ENCODE measurements at regions not wholly inside any gene's neighbourhood (a gene's known extent, or its start where the extent isn't known, plus 50 kb on each side); places are given as distances from the start of the nearest gene placed in this dataset.

DNA sequence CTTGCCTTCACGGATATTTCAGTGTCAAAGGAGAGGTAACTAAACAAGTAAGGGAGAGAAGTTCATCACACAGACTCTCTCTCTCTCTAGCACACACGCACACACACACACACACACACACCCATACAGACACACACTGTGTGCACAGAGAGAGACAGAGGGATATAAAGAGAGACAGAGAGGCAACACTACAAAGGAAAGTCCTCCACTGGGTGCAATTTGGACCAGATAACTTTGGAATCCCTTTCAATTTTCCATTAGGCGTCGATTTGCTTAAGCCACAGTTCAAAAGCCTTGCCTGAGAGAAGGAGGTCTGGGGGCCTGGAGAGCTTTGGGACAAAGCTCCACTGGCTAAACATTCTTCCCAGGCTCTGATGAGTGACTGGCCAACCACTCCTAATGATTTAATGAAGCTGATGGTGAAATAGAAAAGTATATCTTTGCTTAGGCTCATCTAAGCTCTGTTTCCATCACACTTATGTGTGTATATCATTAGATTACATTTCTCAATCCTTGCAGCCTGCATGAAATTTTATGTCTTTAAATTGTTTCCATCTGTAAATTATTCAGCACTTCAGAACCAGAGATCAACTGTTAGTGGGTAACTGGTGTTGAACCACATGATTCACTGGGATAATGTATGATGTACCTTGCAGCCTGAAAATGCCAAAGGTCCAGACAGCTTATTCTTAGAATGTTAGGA lies 180.8 kb downstream of the MAGEB17 start:
- TF ChIP-seq EZH2 (IDR thresholded peaks at IDR 0.05; ENCODE audit: borderline replicate concordance): no peak
- TF ChIP-seq, protein P1, sequence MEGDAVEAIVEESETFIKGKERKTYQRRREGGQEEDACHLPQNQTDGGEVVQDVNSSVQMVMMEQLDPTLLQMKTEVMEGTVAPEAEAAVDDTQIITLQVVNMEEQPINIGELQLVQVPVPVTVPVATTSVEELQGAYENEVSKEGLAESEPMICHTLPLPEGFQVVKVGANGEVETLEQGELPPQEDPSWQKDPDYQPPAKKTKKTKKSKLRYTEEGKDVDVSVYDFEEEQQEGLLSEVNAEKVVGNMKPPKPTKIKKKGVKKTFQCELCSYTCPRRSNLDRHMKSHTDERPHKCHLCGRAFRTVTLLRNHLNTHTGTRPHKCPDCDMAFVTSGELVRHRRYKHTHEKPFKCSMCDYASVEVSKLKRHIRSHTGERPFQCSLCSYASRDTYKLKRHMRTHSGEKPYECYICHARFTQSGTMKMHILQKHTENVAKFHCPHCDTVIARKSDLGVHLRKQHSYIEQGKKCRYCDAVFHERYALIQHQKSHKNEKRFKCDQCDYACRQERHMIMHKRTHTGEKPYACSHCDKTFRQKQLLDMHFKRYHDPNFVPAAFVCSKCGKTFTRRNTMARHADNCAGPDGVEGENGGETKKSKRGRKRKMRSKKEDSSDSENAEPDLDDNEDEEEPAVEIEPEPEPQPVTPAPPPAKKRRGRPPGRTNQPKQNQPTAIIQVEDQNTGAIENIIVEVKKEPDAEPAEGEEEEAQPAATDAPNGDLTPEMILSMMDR (IDR thresholded peaks at IDR 0.05; ENCODE audit: poor library complexity): no peak
